DMS79 (cell line): ENCODE measurements at regions not wholly inside any gene's neighbourhood (a gene's known extent, or its start where the extent isn't known, plus 50 kb on each side); places are given as distances from the start of the nearest gene placed in this dataset.

Experiments used
- DNase-seq: peaks from one replicate; lab custom pipeline; 2025; lab: John Stamatoyannopoulos, UW

DNA sequence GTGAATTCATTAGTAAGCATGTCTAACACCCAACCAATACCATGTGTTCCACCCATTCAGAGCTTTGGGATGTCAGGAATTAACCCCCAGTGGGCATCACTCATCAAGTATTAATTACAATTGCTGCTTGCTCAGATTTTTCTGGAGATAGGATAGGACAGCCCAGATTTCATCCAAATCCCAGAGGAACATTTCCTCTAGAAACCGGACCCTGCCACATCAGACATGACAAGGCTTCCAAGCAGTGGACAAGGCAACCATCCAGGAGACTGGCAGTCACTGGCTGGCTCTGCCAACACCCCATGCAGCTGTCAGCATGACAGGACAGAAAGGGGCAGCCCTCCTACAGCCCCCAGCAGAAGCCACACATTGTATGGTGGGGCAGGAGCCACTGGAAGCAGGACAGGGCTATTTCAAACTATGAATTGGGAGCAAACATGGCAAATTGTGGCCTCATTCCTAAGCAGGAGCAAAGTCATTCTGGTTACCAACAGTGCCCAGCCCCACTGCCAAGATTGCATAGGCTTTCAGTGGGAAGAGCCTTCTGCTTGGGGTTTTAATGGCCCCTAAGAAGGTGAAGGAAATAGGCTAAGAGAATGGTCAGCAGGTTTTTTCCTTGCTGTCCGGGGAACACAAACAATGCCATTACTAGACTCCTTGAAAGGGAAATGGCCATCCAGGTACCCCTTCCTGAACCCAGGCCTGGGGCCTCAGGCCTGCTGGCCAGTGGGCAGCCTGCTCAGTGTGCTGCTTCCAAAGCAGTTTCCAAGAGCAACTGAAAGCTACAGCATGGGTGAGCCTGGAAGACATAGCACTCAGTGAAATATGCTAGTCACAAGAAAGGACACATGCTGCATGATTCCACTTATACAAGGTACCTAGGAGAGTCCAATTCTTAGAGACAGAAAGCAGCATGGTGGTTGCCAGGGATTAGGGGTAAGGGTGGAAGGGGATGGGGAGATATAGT lies 294.7 kb upstream of the SLC30A5 start:
- no peak for DNase-seq

DNA sequence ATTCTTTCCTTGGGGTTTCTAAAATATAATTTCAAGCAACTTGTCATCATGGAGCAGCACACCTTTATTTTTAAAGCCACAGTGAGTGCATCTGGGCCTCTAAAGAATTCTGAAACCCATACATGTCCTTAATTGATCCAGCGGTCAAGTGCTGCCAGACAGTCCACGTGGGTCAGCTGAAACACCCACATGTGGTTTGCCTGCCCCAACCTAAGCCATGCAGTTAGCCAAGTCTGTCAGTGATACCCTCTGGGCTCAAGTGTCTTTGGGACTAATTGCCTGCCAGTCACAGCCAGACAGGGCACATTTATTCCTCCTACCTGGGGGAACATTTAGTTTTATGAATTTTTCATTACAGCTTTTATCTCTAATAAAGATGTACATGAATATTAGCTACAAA lies 291.4 kb upstream of the SLC30A5 start:
- no peak for DNase-seq

DNA sequence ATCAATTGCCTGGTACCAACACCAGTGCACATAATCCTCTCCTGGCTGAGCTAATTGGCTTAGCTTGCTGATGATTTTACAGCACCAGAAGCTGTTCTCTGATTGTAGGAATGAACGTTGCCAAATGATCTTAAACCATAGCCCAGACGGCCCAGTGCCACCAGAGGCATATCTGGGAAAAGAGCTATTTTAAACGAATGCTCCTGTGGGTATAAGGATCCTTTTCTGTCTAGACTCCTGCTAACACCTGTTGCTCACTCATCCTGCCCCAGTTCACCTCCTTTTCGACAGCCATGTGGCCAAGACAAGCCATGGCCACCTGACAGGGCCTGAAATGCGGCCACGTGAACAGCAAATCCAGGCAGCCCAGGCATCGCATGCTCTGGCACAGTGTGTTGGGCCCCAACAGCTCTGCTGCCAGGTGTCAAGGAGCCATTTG lies 289.9 kb upstream of the SLC30A5 start:
- DNase-seq = no peak

DNA sequence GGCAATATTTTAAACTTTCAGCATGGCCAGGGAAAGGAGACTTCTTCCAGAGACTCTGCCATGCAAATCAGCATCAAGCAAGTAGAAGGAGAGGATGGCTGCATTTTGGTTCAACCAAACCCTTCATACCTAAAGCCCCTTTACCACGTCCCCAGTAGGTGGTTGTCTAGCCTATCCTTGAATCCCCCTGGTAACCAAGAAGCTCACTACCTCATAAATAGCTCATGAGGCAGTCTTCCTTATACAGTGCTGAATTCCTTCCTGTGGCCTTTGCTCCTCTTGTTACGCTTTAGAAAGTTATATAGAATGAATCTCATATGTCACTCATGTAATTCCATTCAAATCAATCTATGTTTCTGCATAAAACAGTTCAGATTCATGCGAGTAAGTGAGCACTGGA lies 289.5 kb upstream of the SLC30A5 start:
- DNase-seq = no peak

- no peak for DNase-seq
Observed at GRCh38 chr5:68805444-68805843, 288.4 kb upstream of the SLC30A5 start.

- no peak for DNase-seq
Observed at GRCh38 chr5:68817632-68818031, 276.2 kb upstream of the SLC30A5 start.

DNA sequence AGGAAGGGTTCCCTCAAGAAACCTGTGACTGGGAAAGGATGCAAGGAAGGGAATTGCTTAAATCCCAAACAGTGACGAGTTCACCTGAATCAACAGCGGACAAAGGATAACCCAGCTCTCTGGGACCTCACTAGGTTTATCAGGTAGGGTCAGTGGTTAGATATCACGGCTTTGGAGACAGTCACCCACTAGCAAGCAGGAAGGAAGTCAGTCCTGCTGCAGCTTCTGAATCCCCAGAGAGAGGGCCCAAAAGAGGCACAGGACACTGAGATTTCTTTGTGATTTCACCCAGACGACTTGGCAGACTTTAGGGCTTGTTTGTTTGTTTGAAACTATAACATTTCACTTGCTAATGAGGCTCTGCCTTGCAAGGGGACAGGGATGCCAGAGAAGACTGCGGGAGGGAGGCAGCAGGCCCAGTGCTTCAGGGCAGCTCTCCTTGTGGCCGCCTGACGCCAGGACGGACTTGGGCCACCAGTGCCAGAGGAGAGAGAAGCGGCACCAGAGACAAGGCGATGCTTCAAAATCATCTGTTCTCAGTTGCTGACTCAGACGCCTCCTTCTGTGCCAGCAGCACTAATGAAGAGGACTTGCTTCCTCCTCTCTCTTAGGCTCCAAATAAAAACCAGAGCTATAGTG lies 275.6 kb upstream of the SLC30A5 start:
- DNase-seq = no peak

GRCh38 chr5:68818870-68819269 lies 274.9 kb upstream of the SLC30A5 start:
- no peak for DNase-seq

- no peak for DNase-seq
Observed at GRCh38 chr5:68821056-68821455, 272.8 kb upstream of the SLC30A5 start.

DNA sequence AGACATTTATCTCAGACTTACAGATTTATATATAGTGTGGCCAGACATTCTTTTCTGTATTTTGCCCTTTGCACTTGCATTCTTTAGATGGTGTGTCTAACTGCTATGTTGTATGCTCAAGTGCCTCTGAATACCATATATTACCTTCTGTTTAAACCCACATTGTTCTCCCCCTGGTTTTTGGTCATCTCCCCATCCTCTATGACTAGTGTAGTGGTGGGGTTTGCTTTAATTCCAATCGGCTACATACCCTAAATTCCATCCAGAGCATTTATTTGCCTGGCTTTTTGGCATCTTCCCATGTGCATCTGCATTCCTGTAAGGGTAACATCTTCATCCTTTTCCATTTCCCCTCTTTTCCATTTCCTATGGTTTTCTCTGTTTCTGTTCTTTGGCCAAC lies 271.0 kb upstream of the SLC30A5 start:
- DNase-seq = no peak

- DNase-seq = no peak
Observed at GRCh38 chr5:68823301-68823700, 270.5 kb upstream of the SLC30A5 start.

DNA sequence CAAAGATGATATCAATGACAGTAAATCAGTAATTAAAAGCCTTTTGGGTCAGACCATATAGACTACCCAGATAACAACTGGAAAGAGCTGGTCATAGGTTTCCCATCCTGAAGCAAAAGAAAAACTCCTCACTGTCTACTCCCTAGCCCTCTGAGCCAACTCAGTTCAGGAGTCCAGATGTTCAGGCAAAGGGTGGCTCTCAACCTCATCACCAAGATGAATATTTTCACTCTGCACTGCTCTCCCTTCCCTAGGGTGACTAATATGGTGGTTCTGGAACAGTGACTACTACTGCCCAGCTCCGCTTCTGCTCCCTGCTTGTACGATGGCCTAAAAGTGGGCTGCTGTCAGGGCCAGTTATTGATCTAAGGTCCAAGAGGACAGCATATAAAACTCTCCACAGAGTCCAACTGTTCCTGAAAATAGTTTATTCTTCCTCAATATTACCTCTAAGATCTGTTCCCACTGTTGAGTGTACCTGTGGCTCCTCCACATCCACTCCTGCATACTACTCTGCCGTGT lies 263.4 kb upstream of the SLC30A5 start:
- no peak for DNase-seq

GRCh38 chr5:68834491-68834981 lies 259.3 kb upstream of the SLC30A5 start:
- DNase-seq = no peak

- no peak for DNase-seq
Observed at GRCh38 chr5:68838157-68838718, 255.6 kb upstream of the SLC30A5 start.

- DNase-seq = no peak
Observed at GRCh38 chr5:68839019-68839552, 254.7 kb upstream of the SLC30A5 start.

DNA sequence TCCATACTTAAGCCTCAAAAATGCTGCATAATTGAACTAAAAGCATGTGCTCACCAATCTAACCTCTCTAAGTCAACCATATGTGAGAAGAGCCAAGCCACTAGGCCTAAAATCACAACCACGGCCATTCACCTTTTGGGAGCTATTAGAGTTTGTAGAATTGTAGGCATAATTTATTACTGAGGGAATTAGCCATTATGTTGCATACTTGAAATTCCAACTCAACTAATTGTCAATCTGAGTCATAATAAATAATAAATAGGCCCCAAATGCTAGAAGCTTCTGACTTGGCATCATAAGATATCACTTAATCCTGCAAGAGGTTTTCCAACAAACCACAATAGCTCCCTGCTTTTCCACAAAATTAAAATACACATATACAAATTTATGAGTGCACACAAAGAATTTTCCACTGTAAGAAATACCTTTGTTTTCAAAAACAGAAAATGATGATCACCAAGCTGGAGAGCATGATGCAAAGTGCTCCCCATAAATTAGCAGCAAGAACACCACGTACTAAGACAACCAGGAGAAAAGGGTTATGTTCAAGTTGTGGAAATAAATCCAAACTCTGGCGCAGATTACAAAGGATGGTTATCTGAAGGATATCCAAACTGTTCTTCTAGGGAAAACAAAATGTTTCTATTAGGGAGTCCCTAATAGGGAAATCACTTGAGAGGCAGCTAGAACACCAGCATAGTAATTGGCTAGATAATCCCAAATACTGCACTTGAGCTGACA lies 250.0 kb upstream of the SLC30A5 start:
- DNase-seq = no peak

GRCh38 chr5:68845131-68845530 lies 248.7 kb upstream of the SLC30A5 start:
- DNase-seq = no peak

DNA sequence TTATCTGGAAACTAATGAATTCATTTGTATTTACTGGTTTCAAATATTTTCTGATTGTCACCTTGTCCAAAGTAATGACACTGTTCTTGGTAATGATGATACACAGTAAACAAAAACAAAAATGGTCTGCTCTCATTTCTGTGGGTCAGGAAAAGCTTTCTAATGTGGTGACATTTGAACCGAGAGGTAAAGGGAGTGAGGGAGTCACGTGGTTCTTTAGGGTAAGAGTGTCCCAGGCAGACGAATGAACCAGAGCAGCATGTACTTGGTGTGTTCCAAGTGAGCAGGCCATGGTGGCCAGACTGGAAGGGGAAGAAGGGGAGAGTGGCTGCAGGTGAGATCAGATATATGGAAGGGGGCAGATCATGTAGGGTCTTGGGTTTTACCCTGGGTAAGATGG lies 247.0 kb upstream of the SLC30A5 start:
- no peak for DNase-seq

DNA sequence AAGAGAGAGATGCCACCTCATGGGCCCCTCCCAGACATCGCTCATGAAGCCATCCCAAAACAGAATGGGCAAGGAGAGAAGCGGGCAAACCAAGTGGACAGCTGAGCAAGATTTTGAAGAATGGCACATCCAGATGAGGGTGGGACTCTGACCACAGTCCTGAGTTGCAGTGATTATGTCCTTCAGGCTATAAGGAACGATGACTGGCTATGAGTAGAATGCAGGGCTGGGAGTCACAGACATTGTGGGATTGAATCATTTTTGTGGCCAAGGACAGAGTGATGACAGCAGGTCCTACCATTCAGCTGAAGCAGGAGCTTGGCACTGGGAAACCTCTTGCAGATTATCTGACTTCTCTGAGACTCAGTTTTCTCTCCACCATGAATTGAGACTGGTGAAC lies 245.7 kb upstream of the SLC30A5 start:
- DNase-seq = no peak

- no peak for DNase-seq
Observed at GRCh38 chr5:68849103-68849502, 244.7 kb upstream of the SLC30A5 start.

DNA sequence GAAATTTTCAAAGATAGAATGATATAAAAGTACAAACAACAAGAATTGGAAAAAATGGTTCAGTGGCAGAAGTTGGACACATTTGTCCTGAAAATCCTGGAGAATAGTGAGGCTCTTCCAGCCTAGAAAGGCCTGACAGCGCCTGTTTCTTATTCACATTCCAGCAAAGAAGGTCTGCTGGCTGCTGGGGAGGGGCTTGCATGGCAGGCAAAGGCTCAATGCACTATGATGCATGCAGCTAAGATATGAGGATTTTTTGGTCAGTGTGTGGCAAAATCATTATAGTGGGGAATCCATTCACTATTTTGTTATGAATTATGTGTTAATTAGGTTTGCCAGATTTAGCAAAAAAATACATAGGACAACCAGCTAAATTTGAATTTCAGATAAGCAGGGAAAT lies 243.9 kb upstream of the SLC30A5 start:
- no peak for DNase-seq

- DNase-seq = no peak
Observed at GRCh38 chr5:68861099-68861498, 232.7 kb upstream of the SLC30A5 start.
